Choroid plexus epithelial cell (primary cell): ENCODE measurements at regions not wholly inside any gene's neighbourhood (a gene's known extent, or its start where the extent isn't known, plus 50 kb on each side); places are given as distances from the start of the nearest gene placed in this dataset.

Experiments
- DNase-seq: peaks from one replicate; pipeline ENCODE4 v3.0.0-alpha.2; 2010; ENCODE audit warnings: low read depth
- H3K4me3 ChIP-seq: 2 replicates; pipeline ENCODE4 v1.5.1; 2011; ENCODE audit warnings: low read depth, mild to moderate bottlenecking, control low read depth, low read length, moderate library complexity
- TF ChIP-seq, protein P1 (sequence below): conservative IDR thresholded peaks from 2 replicates; pipeline ENCODE4 v1.5.1; 2011; ENCODE audit warnings: low read depth, mild to moderate bottlenecking, control low read depth, inconsistent platforms, low read length, moderate library complexity

GRCh38 chr22:46061124-46061500 lies 84.2 kb upstream of the WNT7B start:
- no peak for DNase-seq
- no peak overlapping the region for H3K4me3 ChIP-seq
- TF ChIP-seq, protein P1, sequence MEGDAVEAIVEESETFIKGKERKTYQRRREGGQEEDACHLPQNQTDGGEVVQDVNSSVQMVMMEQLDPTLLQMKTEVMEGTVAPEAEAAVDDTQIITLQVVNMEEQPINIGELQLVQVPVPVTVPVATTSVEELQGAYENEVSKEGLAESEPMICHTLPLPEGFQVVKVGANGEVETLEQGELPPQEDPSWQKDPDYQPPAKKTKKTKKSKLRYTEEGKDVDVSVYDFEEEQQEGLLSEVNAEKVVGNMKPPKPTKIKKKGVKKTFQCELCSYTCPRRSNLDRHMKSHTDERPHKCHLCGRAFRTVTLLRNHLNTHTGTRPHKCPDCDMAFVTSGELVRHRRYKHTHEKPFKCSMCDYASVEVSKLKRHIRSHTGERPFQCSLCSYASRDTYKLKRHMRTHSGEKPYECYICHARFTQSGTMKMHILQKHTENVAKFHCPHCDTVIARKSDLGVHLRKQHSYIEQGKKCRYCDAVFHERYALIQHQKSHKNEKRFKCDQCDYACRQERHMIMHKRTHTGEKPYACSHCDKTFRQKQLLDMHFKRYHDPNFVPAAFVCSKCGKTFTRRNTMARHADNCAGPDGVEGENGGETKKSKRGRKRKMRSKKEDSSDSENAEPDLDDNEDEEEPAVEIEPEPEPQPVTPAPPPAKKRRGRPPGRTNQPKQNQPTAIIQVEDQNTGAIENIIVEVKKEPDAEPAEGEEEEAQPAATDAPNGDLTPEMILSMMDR = no peak

DNA sequence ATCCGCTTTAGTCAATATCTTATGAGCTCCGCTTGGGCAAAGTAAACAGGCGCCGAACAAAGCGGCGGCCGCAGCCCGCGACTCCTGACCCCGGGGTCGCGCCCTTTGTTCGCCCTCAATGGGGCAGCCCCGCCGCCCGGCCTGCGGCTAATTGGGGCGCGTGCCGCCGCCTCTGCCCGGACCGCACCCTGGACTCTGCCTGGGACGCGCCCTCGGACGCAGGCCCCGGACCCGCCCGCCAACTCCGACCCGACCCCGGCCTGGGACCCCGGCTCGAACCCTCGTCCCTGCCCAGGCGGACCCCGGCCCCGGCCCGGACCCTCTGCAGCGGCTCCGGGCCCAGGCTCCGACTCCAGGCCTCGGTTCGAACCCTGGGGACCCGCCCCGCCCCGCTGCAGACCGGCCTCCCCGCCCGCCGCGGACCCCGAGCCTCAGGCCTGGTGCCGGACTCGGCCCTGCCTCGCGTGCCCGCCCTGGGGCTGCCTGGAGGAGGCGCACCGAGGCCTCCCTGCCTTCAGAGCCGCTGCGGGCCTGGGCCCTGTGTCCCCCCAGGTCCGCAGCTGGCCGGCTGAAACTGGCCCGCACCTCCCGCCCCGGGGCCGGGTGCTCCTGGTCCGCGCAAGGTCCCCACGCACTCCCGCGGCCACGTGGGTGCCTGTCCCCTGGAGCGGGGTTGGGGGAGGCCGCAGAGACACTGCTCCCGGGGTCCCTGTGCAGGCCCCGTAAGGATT lies 84.7 kb upstream of the WNT7B start:
- no peak overlapping the region for H3K4me3 ChIP-seq
- DNase-seq = no peak
- TF ChIP-seq, protein P1 = no peak

DNA sequence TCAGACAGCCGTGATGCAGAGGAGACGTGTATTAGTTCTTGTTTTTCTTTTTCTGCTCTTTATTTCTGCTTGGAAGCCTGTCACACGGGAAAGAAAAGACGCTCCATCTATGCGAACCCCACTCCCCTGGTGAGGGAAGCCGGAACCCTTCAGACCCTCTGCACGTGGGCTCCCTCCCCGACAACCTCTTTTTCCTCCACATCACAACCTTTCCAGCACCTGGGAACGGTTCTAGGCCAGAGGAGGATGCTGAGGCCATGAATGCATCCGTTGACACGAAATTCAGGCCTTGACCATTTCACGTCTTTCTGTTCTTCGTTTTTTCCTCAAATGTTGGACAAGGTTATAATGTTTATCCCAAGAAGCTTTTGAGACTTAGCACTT lies 85.3 kb upstream of the WNT7B start:
- no peak for DNase-seq
- H3K4me3 ChIP-seq = no peak overlapping the region
- TF ChIP-seq, protein P1 = no peak

DNA sequence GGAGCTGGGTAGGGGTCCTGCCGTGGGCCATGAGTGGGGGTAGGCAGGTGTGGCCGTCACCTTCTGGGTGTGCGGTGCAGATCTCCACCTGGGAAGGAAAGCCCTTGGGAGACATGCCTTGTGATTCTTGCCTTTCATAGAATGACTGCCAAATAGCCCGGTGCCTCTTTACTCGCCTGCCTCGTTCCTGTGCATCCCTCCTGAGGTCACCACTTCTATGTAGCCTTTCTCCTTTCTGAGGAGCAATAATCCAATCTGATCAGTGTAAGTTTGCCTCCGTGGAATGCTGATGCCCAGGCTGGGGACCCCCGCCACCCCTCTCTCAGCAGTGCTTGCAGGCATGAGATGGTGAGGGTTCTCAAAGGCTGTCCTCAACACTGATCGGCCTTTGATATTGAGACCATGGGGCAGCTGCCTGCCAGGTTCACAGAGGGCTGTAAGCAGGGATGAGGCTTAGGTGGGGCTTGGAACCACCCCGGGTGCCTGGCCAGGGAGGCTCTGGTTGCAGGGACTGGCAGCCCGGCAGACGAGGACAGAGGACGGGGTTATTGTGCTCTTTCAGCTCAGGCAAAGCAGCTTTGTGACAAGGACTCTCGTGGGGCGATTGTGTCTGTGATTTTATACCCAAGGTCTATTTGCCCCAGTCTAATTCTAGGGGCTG lies 86.1 kb upstream of the WNT7B start:
- TF ChIP-seq, protein P1 = no peak
- H3K4me3 ChIP-seq = no peak overlapping the region
- DNase-seq = no peak

DNA sequence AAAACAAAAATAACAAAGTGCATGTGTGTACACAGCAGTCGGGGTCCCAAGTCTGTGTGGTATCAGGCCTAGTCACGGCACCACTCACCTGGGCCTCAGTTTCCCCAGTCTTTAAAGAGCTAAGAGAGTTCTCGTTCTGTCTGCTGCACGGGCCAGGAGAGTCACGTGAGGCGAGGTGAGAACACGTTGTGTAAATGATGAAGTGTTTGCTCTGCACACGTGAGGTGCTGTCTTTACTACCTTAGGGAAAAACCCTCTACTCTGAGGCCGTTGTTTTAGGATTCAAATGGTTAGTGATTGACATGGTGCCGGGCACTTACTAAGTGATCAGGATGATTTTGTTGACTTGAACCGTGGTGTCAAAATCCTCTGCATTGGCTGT lies 86.5 kb upstream of the PPARA start:
- TF ChIP-seq, protein P1 = no peak
- DNase-seq = no peak
- H3K4me3 ChIP-seq = no peak overlapping the region

DNA sequence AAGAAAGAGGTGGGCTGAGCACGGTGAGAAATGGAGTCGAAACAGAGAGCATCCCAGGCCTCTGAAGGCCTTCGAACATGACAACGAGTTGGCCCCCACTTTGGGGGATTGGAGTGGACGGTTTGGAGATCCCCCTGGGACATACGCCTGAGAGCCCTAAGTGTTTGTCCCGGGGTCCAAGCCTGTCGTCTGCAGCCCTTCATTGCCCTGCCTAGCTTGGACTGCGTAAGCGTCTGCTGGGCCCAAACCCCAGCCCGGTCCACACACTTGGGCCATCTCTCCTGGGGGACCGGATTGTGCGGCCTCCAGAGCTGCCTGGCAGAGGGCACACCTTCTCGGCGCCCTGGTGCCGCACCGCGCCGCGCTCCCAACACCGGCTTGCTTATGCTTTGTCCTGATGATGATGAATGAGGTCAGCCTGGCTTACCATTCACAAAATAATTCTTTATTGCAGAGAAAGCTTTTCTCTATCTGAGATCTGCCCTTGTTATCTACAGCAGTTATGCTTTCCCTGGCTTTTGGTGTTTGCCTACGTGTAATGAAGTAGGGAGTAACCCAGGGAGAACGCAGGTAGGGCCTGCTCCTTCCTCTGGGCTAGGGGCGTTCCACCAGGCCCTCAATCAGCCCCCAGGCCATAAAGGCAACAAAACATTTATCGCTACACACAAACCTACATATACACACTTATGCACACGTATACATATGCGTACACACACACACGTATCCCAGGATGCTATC lies 85.9 kb upstream of the PPARA start:
- no peak overlapping the region for H3K4me3 ChIP-seq
- TF ChIP-seq, protein P1 = no peak

More for the DNA sequence above, 85.9 kb upstream of the PPARA start:
- DNase-seq = no peak
